ENCODE measurements at regions not wholly inside any gene's neighbourhood (a gene's known extent, or its start where the extent isn't known, plus 50 kb on each side); places are given as distances from the start of the nearest gene placed in this dataset.
A peak's percentile ranks its signal among the peaks of the same experiment; 100 is the strongest.
"Not testable (repeated sequence)": the region's sequence is repeated elsewhere in the genome, so short reads cannot be mapped to it uniquely, and the experiment has no call there.

DNA sequence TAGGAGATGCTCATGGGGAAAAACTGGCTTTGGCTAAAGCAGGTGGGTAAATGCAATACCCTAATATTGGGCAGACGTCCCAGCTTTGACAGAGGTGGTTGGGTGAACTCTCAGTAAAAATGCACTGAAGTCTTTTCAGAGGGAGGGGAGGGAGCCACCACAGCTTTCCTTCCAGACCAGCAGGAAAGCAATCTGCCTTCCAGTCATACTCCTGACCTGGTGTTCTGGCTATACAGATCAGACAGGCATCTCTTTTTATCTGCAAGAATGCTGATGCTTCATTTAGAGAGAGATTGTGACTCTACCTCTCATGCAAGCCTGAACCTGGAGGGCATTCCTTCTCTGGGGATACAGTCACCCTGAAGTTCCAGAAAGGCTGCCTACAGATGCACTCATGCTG lies 52.6 kb upstream of the ICA1 start:
- no peak for DNase-seq

DNA sequence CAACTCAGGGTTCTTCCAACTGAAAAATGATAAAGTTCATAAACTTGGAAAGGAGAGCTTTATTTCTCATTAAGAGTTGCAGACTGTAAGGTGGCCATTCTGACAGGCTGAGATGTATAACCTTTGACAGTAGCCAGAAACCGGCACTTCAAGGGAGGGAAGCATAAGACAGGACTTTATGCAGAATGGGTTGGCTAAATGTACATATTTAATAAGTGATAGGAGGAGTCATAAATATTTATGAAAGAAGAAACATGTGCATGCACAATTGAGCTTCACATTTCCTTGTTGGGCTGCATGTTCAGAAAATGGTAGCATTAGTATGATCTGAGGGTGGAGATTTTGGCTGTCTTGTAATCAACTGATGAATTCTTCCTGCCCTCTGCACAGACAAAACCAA lies 57.1 kb upstream of the ICA1 start:
- DNase-seq: no peak

DNA sequence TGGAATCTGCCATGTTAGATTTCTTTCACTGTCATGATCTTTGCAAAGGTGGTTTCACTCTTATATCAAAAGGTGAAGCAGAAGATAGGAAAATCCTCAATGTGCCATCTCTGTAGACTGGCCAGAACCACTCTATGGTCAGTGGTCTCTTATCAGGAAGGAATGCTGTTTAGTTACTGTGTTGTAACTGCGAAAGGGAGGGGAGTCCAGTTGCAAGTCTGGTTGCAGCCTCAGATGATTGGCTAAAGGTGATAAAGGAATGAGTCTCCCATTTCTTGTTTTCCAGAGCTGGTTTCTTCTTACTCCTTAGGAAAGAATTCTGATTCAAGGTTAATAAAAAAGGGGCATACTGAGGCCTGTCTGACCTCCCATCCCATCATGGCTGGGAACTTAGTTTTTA lies 58.2 kb upstream of the ICA1 start:
- no peak for DNase-seq

DNA sequence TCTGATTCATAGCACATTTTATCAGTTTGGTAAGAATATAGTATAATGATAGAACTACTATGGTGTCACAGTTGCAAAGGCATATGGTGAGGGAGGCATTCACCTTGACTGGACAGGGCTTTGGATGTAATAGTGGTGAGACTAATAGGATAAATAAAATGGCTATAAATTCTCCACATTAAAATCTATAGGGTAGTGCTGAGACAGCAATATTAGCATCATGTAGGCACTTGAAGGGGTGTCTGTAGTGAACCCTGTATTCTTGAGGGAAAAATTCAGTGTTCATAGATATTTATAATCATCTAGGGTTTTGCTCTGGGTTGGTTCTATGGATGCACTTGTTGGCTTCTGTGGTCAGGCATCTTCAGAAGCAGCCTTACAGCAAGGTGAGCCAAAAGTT lies 59.3 kb upstream of the ICA1 start:
- DNase-seq: no peak

DNA sequence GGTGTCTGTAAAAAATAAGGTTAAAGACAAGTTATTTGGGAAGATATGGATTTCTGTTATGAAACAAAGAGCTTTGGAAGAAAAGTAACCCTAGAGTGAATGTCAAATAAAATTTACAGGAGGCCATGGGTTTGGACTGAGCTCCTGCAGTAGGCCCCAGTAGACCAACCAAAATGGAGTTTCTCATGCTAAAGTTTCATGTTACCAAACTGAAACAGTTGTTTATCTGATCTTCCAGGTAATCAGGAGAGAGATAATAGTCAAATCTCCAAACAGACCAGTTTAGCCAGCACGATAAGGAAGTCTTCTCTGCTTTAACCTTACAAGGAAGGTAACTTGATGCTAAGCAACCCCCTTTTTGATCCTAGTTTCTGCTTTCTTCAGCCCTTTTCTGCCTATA lies 60.7 kb upstream of the ICA1 start:
- no peak for DNase-seq

DNA sequence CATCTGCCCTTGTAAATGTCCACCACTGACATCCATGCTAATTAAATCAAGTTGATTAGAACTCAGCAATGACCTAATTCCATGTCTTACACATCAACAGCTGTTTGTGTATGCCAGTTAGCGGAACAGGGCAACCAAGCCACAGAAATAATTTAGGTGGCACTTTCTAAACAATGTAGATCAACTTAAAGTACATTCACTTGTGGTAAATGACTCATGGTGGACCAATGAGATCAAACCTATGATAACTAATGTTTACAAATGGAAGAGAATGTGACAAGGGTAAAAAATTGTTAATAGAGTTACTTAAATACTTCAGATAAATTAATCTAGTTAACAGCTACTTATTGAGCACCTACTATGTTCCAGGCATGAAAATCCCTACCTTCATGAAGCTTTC lies 63.1 kb upstream of the ICA1 start:
- no peak for DNase-seq

DNA sequence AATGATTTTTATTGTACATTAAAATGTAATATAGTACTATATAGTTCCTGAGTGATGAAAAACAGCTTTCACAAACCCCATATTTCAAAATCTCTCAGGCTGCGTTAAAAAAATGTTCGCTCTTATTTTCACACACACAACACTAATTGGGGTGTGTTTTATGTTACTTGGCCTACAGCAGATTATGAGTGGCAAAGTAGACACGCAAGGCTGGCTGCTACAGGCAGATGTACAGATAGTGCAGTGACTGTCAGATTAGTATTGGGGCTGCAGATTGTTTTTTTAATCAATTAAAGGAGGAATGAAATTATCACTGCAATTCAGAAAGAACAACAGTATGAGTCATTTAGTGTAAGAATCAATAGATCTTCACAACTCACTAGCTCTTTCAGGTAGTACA lies 65.2 kb upstream of the ICA1 start:
- DNase-seq: no peak

DNA sequence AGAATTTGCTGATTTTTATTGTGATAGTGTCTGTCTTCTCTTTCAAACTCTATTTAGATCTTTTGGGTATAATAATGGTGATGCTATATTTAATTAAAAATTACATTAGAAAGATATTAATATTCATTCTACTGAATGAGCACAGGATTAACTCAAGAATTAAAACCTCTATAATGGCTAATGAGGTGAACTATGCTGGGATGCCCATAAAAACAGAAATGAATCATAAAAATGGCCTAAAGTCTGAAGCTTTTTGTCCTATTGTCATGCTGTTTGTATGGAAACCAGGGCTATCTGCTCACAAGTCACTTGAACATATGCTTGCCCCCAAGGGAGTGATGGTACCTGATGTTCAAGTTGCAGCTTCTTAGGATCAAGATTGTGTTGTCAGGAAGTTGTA lies 76.2 kb upstream of the ICA1 start:
- no peak for DNase-seq

DNA sequence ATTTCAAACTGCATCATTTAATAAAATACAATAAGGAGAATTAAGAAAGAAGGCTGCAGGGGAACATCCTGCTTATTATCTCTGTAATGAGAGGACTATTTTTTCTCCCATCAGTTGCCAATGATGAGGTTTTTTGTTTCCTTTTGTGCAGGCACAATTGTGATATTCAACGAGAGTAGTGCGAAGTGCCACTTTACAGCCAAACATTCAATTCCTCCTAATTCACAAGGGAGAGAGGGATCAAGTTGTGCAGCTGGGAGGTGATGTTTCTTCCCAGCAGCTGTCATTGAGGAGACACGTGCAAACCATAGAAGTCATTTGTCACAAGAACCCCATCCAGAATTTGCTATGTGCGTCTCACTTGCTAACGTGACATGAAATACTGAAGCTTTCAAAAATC lies 81.6 kb upstream of the ICA1 start:
- peak; percentile 74 for DNase-seq

DNA sequence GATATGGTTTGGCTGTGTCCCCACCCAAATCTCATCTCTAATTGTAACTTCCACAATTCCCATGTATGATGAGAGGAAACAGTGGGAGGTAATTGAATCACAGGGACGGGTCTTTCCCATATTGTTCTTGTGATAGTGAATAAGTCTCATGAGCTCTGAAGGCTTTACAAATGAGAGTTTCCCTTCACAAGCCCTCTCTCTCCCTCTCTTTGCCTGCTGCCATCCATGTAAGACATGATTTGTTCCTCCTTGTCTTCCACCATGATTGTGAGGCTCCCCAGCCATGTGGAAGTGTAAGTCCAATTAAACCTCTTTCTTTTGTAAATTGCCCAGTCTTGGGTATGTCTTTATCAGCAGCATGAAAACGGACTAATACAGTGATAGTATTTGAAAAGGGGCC lies 85.4 kb upstream of the ICA1 start:
- DNase-seq: not testable (repeated sequence)

DNA sequence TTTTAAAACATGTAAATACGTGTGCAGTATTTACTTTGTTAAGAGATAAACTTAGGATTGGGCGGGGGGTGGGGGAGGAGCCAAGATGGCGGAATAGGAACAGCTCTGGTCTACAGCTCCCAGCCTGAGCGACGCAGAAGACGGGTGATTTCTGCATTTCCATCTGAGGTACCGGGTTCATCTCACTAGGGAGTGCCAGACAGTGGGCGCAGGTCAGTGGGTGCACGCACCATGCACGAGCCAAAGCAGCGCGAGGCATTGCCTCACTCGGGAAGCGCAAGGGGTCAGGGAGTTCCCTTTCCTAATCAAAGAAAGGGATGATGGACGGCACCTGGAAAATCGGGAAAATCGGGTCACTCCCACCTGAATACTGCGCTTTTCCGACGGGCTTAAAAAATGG lies 81.8 kb upstream of the NXPH1 start:
- DNase-seq: not testable (repeated sequence)

DNA sequence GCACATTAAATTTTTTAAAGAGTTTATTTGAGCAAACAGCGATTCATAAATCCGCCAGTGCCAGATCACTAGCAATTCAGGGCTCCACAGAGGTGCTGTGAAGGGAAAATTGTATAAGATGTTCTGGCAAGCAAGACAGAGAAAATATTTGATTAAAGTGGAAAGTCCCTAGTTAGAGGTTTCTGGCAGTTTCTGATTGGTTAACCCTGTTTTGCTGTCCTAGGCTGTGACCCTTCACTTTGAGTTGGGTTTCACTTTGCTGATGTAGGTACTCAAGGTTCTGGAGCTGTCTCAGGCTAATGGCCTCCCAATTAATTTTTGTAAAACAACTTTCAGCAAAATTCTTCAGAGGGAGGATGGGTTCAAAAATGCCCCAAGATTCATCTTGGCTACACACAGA lies 79.4 kb upstream of the NXPH1 start:
- DNase-seq: no peak

DNA sequence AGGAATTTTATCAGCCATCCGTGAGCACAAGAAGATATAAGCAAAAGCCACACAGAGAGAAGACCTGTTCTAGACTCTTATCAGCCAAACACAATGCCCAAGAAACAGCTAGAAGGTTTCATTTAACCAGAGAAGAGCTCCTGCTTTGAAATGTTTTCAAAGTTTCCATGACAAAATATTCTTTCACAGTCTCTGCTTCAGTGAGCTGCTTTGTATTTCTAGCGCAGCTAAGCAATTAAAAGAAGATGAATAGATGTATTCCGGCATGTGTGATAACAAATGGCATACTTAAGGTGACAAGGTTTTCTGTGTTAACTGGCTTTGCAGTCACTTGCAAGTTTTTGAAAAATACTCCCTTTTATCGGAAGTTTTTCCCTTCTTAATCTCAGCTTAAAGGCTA lies 78.9 kb upstream of the NXPH1 start:
- DNase-seq: no peak

DNA sequence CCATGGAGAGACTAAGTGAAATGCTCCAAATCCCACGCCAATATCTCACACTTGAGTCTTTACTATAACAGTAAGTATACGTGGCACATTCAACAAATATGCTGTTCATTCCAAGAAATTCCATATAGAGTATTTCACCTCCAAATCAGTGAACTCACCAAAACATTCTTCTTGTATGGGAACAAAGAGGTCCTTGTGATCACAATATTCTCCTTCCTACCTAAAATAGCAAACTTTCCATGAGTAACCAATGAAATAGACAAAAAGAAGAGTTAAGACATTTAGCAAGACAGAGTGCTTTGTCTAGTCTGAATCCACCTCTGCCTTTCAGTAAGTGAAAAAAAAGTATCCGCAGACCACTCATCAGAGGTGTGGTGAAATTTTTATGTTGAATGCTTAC lies 77.3 kb upstream of the NXPH1 start:
- DNase-seq: no peak

DNA sequence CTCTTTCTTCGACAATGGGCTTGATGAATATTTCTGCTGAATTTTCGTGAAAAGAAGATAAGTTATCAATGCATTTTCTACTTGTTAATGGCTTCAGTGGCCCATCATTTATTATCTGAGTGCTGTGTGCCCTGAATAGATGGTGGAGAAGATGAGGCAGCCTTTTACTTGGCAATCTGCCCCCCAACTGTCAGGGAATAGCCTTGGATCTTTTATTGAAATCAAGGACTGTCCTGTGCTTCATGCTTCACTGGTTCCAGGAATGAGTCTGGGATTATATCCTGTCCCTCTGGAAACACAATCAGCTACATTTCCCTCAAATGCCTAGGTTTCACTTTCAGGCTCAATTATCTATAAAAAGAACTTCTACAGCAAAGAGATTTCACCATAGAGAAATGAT lies 75.9 kb upstream of the NXPH1 start:
- DNase-seq: no peak

DNA sequence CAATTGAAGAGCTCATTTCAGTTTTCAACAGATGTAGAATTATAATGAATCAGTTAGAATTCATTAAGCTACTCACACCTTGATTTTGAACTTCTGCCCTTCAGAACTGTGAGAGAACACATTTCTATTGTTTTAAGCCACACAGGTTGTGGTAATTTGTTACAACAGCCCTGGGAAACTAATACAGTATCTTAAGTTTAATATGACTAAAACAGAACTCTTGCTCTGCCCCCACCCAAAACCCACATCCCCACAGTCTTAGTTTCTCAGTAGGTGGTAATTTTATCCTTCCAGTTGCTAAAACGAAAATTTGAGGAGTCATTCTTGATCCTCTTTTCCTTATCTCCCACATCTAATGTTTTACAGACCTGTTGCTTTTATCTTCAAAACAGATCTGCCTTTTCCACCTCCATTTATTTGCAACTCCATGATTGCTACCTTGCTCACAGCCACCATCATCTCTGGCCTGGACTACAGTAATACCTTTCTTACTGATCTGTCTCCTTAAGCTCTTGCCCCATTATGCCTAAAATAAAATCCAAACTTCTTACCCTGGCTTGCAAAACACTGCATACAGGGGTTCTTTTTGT lies 72.8 kb upstream of the NXPH1 start:
- DNase-seq: no peak

DNA sequence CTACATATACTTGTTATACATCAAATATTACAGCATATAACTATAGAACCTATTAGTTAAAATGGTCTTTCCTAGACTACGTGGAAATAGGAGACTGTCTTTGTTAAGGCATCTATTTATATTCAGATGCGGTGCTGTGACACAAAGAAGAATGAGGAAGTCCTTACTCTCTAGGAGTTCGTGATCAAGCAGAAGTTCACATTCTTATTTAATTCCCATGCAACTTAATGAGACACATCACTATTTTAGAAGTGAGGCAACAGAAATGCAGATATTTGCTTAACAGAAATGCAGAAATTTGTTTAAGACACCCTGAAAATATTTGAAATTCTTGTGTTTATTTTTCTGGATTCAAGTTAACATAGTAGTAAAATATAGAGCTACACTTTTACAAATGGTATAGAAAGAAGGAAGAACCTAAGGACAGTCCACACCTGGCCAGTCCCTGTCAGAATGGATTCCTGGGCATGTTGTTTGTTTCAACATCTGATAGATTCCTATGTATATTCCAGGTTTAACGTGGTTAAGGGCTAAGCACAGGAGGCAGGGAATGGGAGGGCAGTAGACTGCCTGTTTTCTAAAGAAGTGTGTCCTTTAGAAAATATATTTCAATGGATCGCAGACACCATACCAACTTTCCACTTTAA lies 70.6 kb upstream of the NXPH1 start:
- no peak for DNase-seq

DNA sequence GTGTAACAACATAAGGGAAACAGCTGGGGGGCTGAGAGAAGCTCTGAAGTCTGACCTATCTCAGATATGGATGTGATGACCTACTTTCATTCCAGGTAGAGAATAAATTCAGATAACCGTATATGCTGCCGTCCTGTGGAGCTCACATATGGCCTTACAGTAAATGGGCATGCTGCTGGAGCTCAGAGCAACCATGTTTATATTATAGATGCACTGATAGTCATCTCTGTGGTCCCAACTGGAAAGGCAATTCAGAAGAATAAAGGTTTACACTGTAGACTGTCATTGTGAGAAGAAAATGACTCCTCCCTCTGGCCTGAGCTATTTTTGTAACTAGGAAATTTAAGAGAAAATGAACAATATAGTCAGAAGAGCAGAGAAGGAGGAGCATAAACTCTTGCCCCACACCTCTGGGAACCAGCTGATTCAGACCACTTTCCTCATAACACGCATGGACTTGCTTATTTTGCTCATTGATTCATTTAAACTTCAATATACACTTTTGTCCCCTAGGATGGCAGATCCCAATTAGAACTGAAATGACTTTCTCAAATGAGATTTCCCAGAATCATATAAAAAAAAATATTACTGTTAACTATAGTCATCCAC lies 69.9 kb upstream of the NXPH1 start:
- no peak for DNase-seq

DNA sequence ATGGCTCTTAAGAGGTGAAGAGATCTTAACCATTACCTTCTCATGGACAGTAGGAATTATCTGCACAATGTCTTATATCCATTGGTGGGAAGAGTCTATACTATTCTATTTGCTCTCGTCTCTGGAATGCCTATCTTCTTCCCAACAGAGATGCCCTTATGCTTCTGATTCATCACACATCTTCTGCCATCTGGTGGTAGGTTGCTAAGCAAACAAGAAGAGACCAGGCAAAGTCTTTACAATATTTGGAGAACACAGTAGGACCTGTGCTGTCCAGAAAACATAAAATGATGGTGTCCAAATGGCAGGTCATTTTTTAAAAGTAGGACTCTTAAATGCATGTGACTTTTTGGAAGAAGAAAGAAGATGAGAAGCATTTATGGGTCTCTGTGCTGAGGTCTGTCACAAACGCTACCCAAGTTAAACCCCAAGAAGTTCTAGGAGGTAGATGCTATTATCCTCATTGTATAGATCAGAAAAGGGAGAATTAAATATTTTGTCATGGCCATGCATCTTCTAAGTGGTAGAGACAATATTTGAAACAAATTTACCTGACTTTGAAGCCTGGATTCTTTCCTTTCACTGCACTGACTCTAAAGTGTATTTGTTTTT lies 67.8 kb upstream of the NXPH1 start:
- peak; percentile 18 for DNase-seq

DNA sequence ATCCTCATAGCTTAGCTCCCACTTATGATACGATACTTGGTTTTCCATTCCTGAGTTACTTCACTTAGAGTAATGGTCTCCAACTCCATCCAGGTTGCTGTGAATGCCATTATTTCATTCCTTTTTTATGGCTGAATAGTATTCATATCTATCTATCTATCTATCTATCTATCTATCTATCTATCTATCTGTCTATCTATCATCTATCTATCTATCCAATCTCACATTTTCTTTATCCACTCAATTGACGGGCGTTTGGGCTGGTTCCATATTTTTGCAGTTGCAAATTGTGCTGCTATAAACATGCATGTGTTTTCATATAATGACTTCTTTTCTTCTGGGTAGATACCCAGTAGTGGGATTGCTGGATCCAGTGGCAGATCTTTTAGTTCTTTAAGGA lies 65.4 kb upstream of the NXPH1 start:
- DNase-seq: not testable (repeated sequence)

DNA sequence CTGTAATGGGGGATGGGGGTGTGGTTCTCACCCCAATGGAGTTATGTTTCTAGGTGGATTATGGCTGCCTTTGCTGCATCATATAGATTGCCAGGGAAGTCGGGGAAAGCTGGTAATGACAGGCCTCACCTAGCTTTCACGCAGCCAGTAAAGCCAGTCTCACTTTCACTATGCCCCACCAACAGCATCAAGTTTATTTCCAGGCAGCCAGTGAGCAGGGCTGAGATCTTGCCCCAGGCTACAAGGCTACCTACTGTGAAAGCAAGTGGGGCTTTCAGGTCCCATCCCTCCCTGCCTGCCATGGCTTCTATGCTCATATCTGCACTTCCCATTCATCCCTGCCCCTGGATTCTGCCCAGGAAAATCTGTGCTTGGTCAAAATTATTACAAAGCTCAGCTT lies 61.7 kb upstream of the NXPH1 start:
- no peak for DNase-seq

DNA sequence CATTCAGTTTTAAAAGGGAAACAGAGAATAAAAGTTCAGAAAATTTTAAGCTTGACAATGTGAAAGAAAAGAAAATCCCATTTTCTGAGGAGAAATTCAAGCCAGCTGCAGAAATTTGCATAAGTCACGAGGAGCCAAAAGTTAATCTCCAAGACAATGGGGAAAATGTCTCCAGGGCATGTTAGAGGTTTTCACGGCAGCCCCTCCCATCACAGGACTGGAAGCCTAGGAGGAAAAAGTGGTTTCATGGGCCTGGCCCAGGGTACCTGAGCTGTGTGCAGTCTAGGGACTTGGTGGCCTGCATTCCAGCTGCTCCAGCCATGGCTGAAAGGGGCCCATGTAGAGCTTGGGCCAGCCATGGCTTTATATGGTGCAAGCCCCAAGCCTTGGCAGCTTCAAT lies 59.6 kb upstream of the NXPH1 start:
- DNase-seq: no peak

DNA sequence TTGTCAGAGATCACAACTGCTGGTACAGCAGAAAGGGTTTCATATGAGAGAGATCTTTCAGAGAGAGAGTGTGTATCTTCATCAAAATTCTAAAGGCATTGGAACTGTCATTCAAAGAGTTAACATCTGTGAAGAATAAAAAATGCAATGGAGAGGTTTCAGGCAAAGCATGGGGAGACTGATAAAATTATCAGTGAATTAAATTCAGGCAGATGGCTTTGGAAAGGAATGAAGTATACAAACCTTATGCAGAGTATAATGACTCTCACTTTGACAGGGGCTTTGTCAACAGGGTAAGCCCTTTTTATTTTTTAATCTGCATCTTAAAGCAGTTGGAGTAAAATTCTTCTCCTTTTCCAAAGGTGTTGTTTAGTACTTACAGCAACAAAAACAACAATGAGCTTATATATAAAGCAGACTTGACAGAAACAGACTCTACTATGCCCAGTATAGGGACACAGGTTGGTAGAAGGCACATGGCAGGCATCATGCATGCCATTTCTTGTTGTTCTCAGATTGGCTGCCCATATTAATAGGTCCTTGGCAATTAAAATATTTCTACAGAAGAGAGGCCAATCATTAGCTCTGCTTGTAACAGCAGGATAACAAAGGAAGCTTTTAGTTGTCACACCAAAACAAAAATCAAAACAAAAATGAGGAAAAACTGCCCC lies 54.9 kb upstream of the NXPH1 start:
- DNase-seq: no peak
